DMS53 treated with DMSO at 0.1 percent for 48 hours (cell line): ENCODE measurements at regions not wholly inside any gene's neighbourhood (a gene's known extent, or its start where the extent isn't known, plus 50 kb on each side); places are given as distances from the start of the nearest gene placed in this dataset.
A peak's percentile ranks its signal among the peaks of the same experiment; 100 is the strongest.

Source experiments
- DNase-seq: peaks from one replicate; lab custom pipeline; 2025; ENCODE audit not compliant: unreplicated experiment; lab: John Stamatoyannopoulos, UW

DNA sequence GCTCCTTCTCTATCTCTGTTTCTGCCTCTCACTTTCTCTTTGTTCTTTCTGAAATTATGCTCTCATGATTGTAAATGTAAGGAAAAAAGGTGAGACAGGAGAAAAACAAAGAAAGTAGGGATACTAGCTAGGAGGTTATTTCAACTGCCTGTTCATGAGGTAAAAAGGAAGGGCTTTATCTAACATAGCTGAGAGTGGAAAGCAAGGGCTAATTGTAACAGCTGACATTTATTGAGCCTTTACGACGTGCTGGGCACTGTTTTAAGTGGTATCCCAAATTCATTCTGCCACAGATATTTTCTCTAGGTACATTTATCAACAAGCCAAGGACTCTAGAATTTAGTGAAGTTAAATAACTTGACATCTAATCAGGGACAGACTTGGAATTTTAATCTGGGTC lies 133.1 kb upstream of the GNPDA2 start:
- DNase-seq, result no peak

DNA sequence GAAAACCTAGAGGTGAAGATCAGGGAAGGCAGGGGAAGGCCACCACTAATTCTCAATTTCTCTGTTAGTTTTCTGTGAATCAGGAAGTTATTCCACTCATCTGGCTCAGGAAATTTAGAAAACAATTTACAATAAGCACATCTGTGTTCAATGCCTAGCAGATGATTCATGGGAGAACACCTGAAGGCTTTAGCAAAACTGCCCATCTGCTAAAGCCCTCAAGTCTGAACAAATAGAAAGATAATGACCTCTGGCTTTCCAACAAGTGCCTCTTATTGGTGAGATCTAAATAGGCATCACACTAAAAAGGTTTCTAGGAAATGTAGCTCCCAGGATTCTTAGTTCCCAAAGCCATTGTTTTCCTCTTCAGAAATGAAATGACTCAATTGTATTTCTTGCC lies 122.1 kb upstream of the GNPDA2 start:
- DNase-seq, result peak; percentile 85

DNA sequence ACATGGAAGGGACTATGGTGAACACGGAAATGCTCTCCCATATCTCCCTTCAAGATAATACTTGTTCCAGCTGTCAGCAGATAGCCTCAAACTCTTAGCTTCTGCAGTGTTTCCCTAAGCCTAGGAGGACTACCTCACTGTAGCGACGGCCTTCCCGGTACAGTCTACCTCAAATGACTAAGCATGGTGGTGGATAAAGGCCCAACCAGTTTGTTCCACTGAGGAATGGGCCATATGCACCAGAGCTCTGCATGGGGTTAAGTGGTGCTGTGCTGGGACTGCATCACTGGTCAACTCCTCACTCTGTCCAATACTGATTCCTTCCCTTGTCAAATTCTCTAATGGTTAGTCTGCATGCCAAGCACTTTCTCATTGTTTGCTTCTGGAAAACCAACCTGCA lies 119.6 kb upstream of the GNPDA2 start:
- DNase-seq, result no peak

GRCh38 chr4:44845309-44845708 lies 119.0 kb upstream of the GNPDA2 start:
- DNase-seq, result no peak

DNA sequence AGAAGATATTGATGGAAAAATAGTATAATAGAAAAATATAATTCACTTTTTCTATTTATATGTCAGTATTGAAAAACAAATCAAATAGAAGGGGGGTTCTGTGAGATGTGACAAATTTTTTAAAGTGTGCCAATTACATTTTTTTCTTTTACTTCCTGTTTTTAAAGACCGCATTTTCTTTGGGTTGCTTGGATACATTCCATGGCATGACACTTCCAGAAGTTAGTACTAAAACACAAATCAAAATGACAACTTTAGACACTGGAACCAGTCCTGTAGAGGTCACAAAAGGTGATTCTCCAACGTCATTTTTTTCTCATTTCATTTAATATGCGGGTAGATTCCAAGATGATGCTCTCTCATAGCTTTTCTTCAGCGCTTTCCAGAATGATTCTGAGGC lies 116.2 kb upstream of the GNPDA2 start:
- no peak for DNase-seq

DNA sequence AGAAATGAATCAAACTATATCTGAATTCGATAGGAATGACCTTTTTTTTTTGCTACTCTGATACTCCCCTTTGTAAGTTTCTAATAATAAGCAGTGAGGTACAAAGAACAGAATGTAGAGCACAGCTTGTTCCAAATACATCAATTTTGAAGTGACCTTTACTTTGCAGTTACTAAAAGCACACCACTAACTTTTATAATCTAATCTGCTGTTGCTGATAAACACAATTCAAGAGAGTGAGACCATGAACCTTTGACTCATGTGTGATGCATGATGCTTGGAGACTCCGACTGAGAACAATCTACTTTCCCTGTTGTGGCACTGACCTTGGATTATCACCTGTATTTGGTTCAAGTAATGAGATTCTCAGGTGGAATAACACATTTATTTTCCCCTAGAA lies 91.6 kb upstream of the GNPDA2 start:
- DNase-seq, result no peak

DNA sequence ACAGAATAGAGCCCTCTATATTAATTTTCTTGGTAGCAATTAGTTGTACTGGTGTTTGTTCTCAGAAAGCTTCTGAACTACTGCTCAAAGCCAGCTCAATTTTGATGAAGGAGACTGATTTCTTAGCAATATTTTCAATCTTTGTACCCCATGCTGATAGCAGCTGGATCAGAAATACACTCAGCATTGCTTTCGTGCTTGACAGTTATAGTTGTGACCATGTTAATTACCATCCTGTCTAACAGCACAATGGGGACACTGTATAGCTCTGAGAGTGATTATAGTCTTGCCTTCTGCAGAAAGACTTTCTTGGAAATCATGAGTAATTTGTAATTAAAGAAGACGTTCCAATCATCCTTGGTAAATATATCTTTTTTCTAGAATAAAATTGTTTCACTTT lies 79.7 kb upstream of the GNPDA2 start:
- DNase-seq, result no peak

GRCh38 chr4:44804301-44804700 lies 77.9 kb upstream of the GNPDA2 start:
- no peak for DNase-seq

DNA sequence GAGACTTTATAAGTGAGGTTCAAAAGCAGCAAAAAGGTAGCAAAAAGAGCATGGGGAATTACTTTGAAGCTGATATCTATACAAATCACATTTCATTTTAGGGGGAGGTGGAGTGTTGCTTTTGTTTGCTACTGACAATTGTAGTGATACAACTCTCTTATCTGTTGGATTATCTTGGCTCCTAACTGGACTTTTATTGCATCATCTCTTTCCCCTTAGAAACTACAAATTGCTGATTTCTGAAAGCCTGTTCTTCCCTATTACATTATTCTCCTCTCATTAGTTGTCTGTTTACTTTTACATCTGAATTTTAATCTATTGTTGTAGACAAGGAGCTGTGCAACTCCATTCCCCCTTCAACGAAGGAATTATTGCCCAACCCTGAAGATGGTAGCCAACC lies 75.0 kb upstream of the GNPDA2 start:
- no peak for DNase-seq

DNA sequence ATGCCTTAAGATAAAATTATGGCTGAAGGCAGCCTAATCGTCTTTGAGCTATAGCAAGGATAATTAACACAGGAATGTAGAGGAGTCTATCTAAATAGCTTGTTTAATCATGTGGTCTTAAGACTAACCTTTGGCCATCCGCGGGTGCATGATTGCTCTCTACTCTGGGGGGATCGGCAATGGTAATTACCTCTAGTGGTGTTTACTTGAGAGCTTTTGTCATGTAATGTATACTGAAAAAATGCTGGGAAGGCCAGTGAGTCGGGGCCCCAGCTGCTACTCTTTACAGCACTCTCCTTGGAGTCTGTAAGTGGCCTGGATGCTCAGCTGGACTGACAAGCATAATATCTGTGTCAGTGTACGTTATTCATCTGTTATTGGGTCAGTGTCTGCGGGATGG lies 65.5 kb upstream of the GNPDA2 start:
- no peak for DNase-seq

- DNase-seq, result no peak
Measured at GRCh38 chr4:44777115-44777514, 50.8 kb upstream of the GNPDA2 start.
